Endothelial cell of umbilical vein (primary cell): ENCODE measurements at regions not wholly inside any gene's neighbourhood (a gene's known extent, or its start where the extent isn't known, plus 50 kb on each side); places are given as distances from the start of the nearest gene placed in this dataset.

Experiments
- BruUV-seq: library from RNA; stranded (reverse); fragments of 400-500 nt; replicated peaks from 2 replicates; lab custom pipeline; 2021; lab: Mats Ljungman, UMichigan
- CTCF ChIA-PET: fragments of 300-600, 350-600 bp; sonication (Branson Sonifier 250); formaldehyde crosslinking; loops from one replicate; lab custom pipeline; 2021; ENCODE audit warnings: antibody characterized with exemption, inconsistent platforms; lab: Charles Lee
- POLR2A ChIA-PET: fragments of 300-600, 350-600 bp; sonication (Branson Sonifier 250); formaldehyde crosslinking; loops from one replicate; lab custom pipeline; 2021; ENCODE audit warnings: antibody characterized with exemption, inconsistent platforms; lab: Charles Lee
- DNase-seq: peaks from one replicate; pipeline ENCODE4 v3.0.0-alpha.2; 2011; ENCODE audit warnings: low read depth, low spot score
- FAIRE-seq: peaks from 2 replicates; lab custom pipeline; 2011; peaks lifted over from hg19 to GRCh38; lab: Jason Lieb, UNC
- H2AFZ ChIP-seq: 2 replicates; pipeline ENCODE4 v1.6.0; 2012; ENCODE audit warnings: low read depth, low read length, control low read depth, inconsistent platforms
- H3K27ac ChIP-seq: 2 replicates; pipeline ENCODE4 v1.5.1; 2011; ENCODE audit warnings: low read depth, mild to moderate bottlenecking, control low read depth, low read length, moderate library complexity; ENCODE audit not compliant: insufficient read depth
- H3K27me3 ChIP-seq, 2 experiments: 2 replicates each; pipeline versions ENCODE4 v1.6.0 to v1.6.1; 2011; ENCODE audit warnings: low read length in 2 of 2, mixed read lengths in 1 of 2; ENCODE audit not compliant: control insufficient read depth in 2 of 2, insufficient read depth in 2 of 2
- H3K36me3 ChIP-seq, 2 experiments: 2 replicates in 1 of 2; 3 replicates in 1 of 2; pipeline ENCODE4 v1.5.1; 2011; ENCODE audit warnings: low read length in 2 of 2, mild to moderate bottlenecking in 1 of 2, moderate library complexity in 1 of 2; ENCODE audit not compliant: control insufficient read depth in 2 of 2, insufficient read depth in 2 of 2; ENCODE audit errors: extremely low read depth in 1 of 2
- H3K4me1 ChIP-seq: 3 replicates; pipeline ENCODE4 v1.5.1; 2011; ENCODE audit warnings: mild to moderate bottlenecking, low read length; ENCODE audit not compliant: control insufficient read depth, insufficient read depth; ENCODE audit errors: extremely low read depth
- H3K4me2 ChIP-seq: 2 replicates; pipeline ENCODE4 v1.6.1; 2011; ENCODE audit warnings: low read length, control low read depth, mixed read lengths; ENCODE audit not compliant: insufficient read depth
- H3K4me3 ChIP-seq, 3 experiments: fragments of 200-600 bp in 1 of 3; sonication (generic), shearing (Covaris generic) in 1 of 3; replicated peaks in 1 of 3; 2 replicates each; pipeline ENCODE4 v1.5.1; 2011 to 2016; ENCODE audit warnings: control low read depth in 3 of 3, low read length in 3 of 3, mild to moderate bottlenecking in 2 of 3, inconsistent platforms in 1 of 3, low read depth in 1 of 3, moderate library complexity in 1 of 3; ENCODE audit not compliant: insufficient read depth in 1 of 3
- H3K79me2 ChIP-seq: 2 replicates; pipeline ENCODE4 v1.6.0; 2012; ENCODE audit warnings: low read length, inconsistent platforms; ENCODE audit not compliant: control insufficient read depth, insufficient read depth
- H3K9ac ChIP-seq: replicated peaks from 2 replicates; pipeline ENCODE3; 2011; ENCODE audit warnings: low read length, control low read depth; ENCODE audit not compliant: insufficient read depth; ENCODE audit errors: extremely low read depth
- H3K9me1 ChIP-seq: replicated peaks from 3 replicates; pipeline ENCODE4 v1.6.0; 2011; ENCODE audit warnings: mild to moderate bottlenecking, low read length; ENCODE audit not compliant: control insufficient read depth, insufficient read depth; ENCODE audit errors: extremely low read depth
- H3K9me3 ChIP-seq: replicated peaks from 2 replicates; pipeline ENCODE4 v1.5.1; 2012; ENCODE audit warnings: low read length, inconsistent platforms; ENCODE audit not compliant: control insufficient read depth, insufficient read depth
- H4K20me1 ChIP-seq: replicated peaks from 2 replicates; pipeline ENCODE3; 2011; ENCODE audit warnings: mild to moderate bottlenecking, low read length; ENCODE audit not compliant: control insufficient read depth, insufficient read depth; ENCODE audit errors: extremely low read depth
- CTCF ChIP-seq, 2 donors: IDR thresholded peaks; 1 replicate in 1 of 2; 2 replicates in 1 of 2; pipeline ENCODE4 v1.5.1; 2011; ENCODE audit warnings: low read length in 2 of 2, mild to moderate bottlenecking in 2 of 2, moderate library complexity in 2 of 2, control low read depth in 1 of 2, inconsistent platforms in 1 of 2, low read depth in 1 of 2; ENCODE audit not compliant: insufficient read depth in 1 of 2; ENCODE audit errors: extremely low read depth in 1 of 2
- EZH2 ChIP-seq: IDR thresholded peaks from 2 replicates; pipeline ENCODE4 v1.6.1; 2012; ENCODE audit warnings: borderline replicate concordance, low read depth, mild to moderate bottlenecking, moderate library complexity, low read length, inconsistent platforms; ENCODE audit not compliant: severe bottlenecking
- FOS ChIP-seq: IDR thresholded peaks from 2 replicates; pipeline ENCODE4 v1.6.1; 2011; ENCODE audit warnings: mild to moderate bottlenecking, low read length, moderate library complexity, borderline replicate concordance; ENCODE audit not compliant: insufficient read depth
- GATA2 ChIP-seq: IDR thresholded peaks from 2 replicates; pipeline ENCODE4 v1.7.0; 2011; ENCODE audit warnings: low read depth, mild to moderate bottlenecking, moderate library complexity, mixed read lengths, low read length; ENCODE audit not compliant: insufficient read length, insufficient read depth
- JUN ChIP-seq: IDR thresholded peaks from 2 replicates; pipeline ENCODE4 v1.6.1; 2011; ENCODE audit warnings: borderline replicate concordance, low read depth; ENCODE audit not compliant: insufficient read length, insufficient read depth
- MAX ChIP-seq: IDR thresholded peaks from 2 replicates; pipeline ENCODE4 v1.6.1; 2011; ENCODE audit not compliant: insufficient read depth, insufficient read length
- MYC ChIP-seq: IDR thresholded peaks from one replicate; pipeline ENCODE4 v1.6.1; 2011; ENCODE audit warnings: mild to moderate bottlenecking, low read depth, low read length
- POLR2A ChIP-seq: IDR thresholded peaks from 2 replicates; pipeline ENCODE4 v1.6.1; 2012; ENCODE audit warnings: low read depth, mild to moderate bottlenecking, control low read depth, low read length
- POLR2AphosphoS5 ChIP-seq: IDR thresholded peaks from 2 replicates; pipeline ENCODE4 v1.6.1; 2012; ENCODE audit warnings: low read depth, mild to moderate bottlenecking, control low read depth, low read length, moderate library complexity; ENCODE audit not compliant: insufficient read depth
- dilution Hi-C: fragments of 300-500 bp; cut with MboI; formaldehyde crosslinking; loops from one replicate; pipeline ENCODE4 v1.15.0; 2019; ENCODE audit warnings: low sequenced_read_pairs; ENCODE audit not compliant: extremely low pct_ligation_motif_present
- intact Hi-C: fragments of 100-400 bp; cut with micrococcal nuclease; formaldehyde crosslinking; loops from one replicate; pipeline ENCODE4 v1.10.0; 2022

GRCh38 chr3:40649346-40649745 is 124.6 kb downstream of the ZNF621 start:
- TF ChIP-seq MYC (no peak), JUN (no peak), FOS (no peak), EZH2 (no peak), MAX (no peak), POLR2A (no peak), POLR2AphosphoS5 (no peak), GATA2 (no peak), CTCF (IDR thresholded peaks at IDR 0.05; ENCODE audit: extremely low read depth in 1 of 2, insufficient read depth in 1 of 2, low read depth in 1 of 2, low read length in 2 of 2) (no peak)
- no peak overlapping the region for H3K27ac ChIP-seq
- no peaks in the 10 kb centered on the region for H3K27me3 ChIP-seq
- no TSS peak for BruUV-seq
- no peak overlapping the region for H3K4me3 ChIP-seq
- no peaks in the 10 kb centered on the region for H3K9me1 ChIP-seq
- no peaks in the 10 kb centered on the region for H3K79me2 ChIP-seq
- H2AFZ ChIP-seq = no peak overlapping the region
- dilution Hi-C loops (no loop called here), intact Hi-C loops (no loop called here)
- H3K9me3 ChIP-seq = no peaks in the 10 kb centered on the region
- no peaks in the 10 kb centered on the region for H3K4me1 ChIP-seq
- DNase-seq = no peak
- CTCF ChIA-PET = no interaction called here
- H3K4me2 ChIP-seq = no peak overlapping the region
- no peaks in the 10 kb centered on the region for H3K36me3 ChIP-seq
- FAIRE-seq = no peak
- H4K20me1 ChIP-seq = no peaks in the 10 kb centered on the region
- H3K9ac ChIP-seq = no peak overlapping the region
- POLR2A ChIA-PET = no interaction called here
